ENCODE measurements at regions not wholly inside any gene's neighbourhood (a gene's known extent, or its start where the extent isn't known, plus 50 kb on each side); places are given as distances from the start of the nearest gene placed in this dataset.

- no peak overlapping the region for H3K4me2 ChIP-seq (ENCODE audit: low read length)
- H3K9me3 ChIP-seq (ENCODE audit: control insufficient read depth, low read length) = no peaks in the 10 kb centered on the region
- H3K27ac ChIP-seq = no peak overlapping the region
- no peaks in the 10 kb centered on the region for H3K27me3 ChIP-seq (ENCODE audit: control insufficient read depth, insufficient read depth, low read length)
- H3K4me1 ChIP-seq = no peaks in the 10 kb centered on the region
- no peak overlapping the region for H3K4me3 ChIP-seq (ENCODE audit: low read depth, low read length)
- H3K36me3 ChIP-seq (ENCODE audit: control insufficient read depth, insufficient read depth, low read length) = no peaks in the 10 kb centered on the region
- no peak overlapping the region for H3K9ac ChIP-seq
- TF ChIP-seq CTCF (IDR thresholded peaks at IDR 0.05) = no peak
- H3K79me2 ChIP-seq = no peaks in the 10 kb centered on the region
- H2AFZ ChIP-seq = no peak overlapping the region
Measured at GRCh38 chr6:126267626-126268025, 72.3 kb upstream of the CENPW start.

- no peak overlapping the region for H3K27ac ChIP-seq
- no peaks in the 10 kb centered on the region for H3K36me3 ChIP-seq (ENCODE audit: control insufficient read depth, insufficient read depth, low read length)
- no peak overlapping the region for H2AFZ ChIP-seq
- no peak overlapping the region for H3K9ac ChIP-seq
- no peaks in the 10 kb centered on the region for H3K27me3 ChIP-seq (ENCODE audit: control insufficient read depth, insufficient read depth, low read length)
- H3K9me3 ChIP-seq (ENCODE audit: control insufficient read depth, low read length) = no peaks in the 10 kb centered on the region
- H3K4me1 ChIP-seq = no peaks in the 10 kb centered on the region
- no peak overlapping the region for H3K4me2 ChIP-seq (ENCODE audit: low read length)
- no peaks in the 10 kb centered on the region for H3K79me2 ChIP-seq
- no peak for TF ChIP-seq CTCF (IDR thresholded peaks at IDR 0.05)
- no peak overlapping the region for H3K4me3 ChIP-seq (ENCODE audit: low read depth, low read length)
Measured at GRCh38 chr6:126268092-126268491, 71.8 kb upstream of the CENPW start.

- Histone ChIP-seq H3K4me3 (ENCODE audit: low read depth, low read length) (no peak overlapping the region), H3K79me2 (no peaks in the 10 kb centered on the region), H3K9ac (no peak overlapping the region), H3K27ac (no peak overlapping the region), H3K4me2 (ENCODE audit: low read length) (no peak overlapping the region), H3K4me1 (no peaks in the 10 kb centered on the region), H2AFZ (no peak overlapping the region), H3K27me3 (ENCODE audit: control insufficient read depth, insufficient read depth, low read length) (no peaks in the 10 kb centered on the region), H3K36me3 (ENCODE audit: control insufficient read depth, insufficient read depth, low read length) (no peaks in the 10 kb centered on the region), H3K9me3 (ENCODE audit: control insufficient read depth, low read length) (no peaks in the 10 kb centered on the region)
- TF ChIP-seq CTCF (IDR thresholded peaks at IDR 0.05) = no peak
Measured at GRCh38 chr6:126280287-126280686, 59.6 kb upstream of the CENPW start.

- H2AFZ ChIP-seq = no peak overlapping the region
- no peaks in the 10 kb centered on the region for H3K27me3 ChIP-seq (ENCODE audit: control insufficient read depth, insufficient read depth, low read length)
- H3K79me2 ChIP-seq = no peaks in the 10 kb centered on the region
- H3K4me2 ChIP-seq (ENCODE audit: low read length) = no peak overlapping the region
- TF ChIP-seq CTCF (IDR thresholded peaks at IDR 0.05) = no peak
- no peaks in the 10 kb centered on the region for H3K36me3 ChIP-seq (ENCODE audit: control insufficient read depth, insufficient read depth, low read length)
- H3K9me3 ChIP-seq (ENCODE audit: control insufficient read depth, low read length) = no peaks in the 10 kb centered on the region
- no peak overlapping the region for H3K9ac ChIP-seq
- H3K27ac ChIP-seq = no peak overlapping the region
- H3K4me1 ChIP-seq = no peaks in the 10 kb centered on the region
- no peak overlapping the region for H3K4me3 ChIP-seq (ENCODE audit: low read depth, low read length)
Measured at GRCh38 chr6:126285871-126286365, 54.0 kb upstream of the CENPW start.

Measured in parathyroid adenoma (tissue), 2 donors.